ENCODE measurements at regions not wholly inside any gene's neighbourhood (a gene's known extent, or its start where the extent isn't known, plus 50 kb on each side); places are given as distances from the start of the nearest gene placed in this dataset.
A peak's percentile ranks its signal among the peaks of the same experiment; 100 is the strongest.

GRCh38 chr4:45349859-45350258, 623.5 kb upstream of the GNPDA2 start:
- H3K79me2 ChIP-seq (ENCODE audit: insufficient read depth, low read length), result no peaks in the 10 kb centered on the region
- no peak overlapping the region for H3K4me3 ChIP-seq (ENCODE audit: insufficient read depth, low read depth, low read length)
- no peaks in the 10 kb centered on the region for H3K27me3 ChIP-seq (ENCODE audit: insufficient read depth, low read length)
- no peaks in the 10 kb centered on the region for H3K4me1 ChIP-seq (ENCODE audit: insufficient read depth, low read length)
- no peaks in the 10 kb centered on the region for H3K9me3 Mint-ChIP-seq (ENCODE audit: unreplicated experiment)
- no peaks in the 10 kb centered on the region for H3K36me3 Mint-ChIP-seq (ENCODE audit: low read depth, unreplicated experiment)
- H3K27me3 Mint-ChIP-seq (ENCODE audit: low read depth, unreplicated experiment), result no peaks in the 10 kb centered on the region
- TF ChIP-seq, protein P1, sequence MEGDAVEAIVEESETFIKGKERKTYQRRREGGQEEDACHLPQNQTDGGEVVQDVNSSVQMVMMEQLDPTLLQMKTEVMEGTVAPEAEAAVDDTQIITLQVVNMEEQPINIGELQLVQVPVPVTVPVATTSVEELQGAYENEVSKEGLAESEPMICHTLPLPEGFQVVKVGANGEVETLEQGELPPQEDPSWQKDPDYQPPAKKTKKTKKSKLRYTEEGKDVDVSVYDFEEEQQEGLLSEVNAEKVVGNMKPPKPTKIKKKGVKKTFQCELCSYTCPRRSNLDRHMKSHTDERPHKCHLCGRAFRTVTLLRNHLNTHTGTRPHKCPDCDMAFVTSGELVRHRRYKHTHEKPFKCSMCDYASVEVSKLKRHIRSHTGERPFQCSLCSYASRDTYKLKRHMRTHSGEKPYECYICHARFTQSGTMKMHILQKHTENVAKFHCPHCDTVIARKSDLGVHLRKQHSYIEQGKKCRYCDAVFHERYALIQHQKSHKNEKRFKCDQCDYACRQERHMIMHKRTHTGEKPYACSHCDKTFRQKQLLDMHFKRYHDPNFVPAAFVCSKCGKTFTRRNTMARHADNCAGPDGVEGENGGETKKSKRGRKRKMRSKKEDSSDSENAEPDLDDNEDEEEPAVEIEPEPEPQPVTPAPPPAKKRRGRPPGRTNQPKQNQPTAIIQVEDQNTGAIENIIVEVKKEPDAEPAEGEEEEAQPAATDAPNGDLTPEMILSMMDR (IDR thresholded peaks at IDR 0.05; ENCODE audit: insufficient read depth, low read depth, low read length), result no peak
- no peak for TF ChIP-seq EZH2 (IDR thresholded peaks at IDR 0.05; ENCODE audit: insufficient read depth, low read length)
- H3K27ac ChIP-seq (ENCODE audit: low read depth, low read length), result no peak overlapping the region
- no peak overlapping the region for H3K4me3 Mint-ChIP-seq (ENCODE audit: unreplicated experiment)
- peak overlapping the region; percentile 67 for H2AFZ ChIP-seq (ENCODE audit: low read depth, low read length)
- no peak overlapping the region for H3K9ac ChIP-seq (ENCODE audit: low read length)
- no peak overlapping the region for H3K27ac Mint-ChIP-seq (ENCODE audit: unreplicated experiment)
- no peaks in the 10 kb centered on the region for H3K9me3 ChIP-seq (ENCODE audit: insufficient read depth, low read depth, low read length)
- no peaks in the 10 kb centered on the region for H4K20me1 ChIP-seq (ENCODE audit: insufficient read depth, low read length)
- FAIRE-seq (no peak), DNase-seq (ENCODE audit: low read depth) (no peak)
- peak overlapping the region; percentile 80 for H3K4me2 ChIP-seq (ENCODE audit: low read length)
- no peaks in the 10 kb centered on the region for H3K36me3 ChIP-seq (ENCODE audit: insufficient read depth, low read length)
- H3K4me1 Mint-ChIP-seq (ENCODE audit: low read depth, unreplicated experiment), result no peaks in the 10 kb centered on the region

DNA sequence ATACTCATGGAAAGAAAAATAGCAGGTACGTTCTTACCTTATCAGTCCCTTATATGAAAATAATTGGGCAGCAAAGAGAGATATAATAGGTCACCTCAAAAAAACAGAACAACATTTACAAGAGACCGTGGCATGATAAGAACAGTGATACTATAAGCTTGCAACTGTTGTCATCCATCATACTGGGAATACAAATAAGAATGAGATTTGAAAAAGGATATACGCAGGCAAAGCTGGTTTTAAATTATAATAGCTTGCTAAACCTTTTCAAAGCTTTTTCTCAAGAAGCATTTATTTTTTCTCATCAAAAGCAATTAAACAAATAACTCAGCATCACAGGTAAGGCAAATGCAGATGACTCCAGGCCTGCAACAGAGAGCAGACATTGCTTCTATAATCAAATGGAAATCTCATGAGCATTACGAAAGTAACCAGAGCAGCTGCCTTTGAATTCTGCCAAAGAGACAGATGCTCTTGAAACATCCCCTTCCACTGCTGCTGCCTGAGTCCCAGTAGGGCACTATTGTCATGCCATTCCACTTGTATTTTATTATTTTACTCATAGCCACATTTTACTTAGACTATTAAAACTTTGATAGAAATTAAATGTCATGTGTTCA, 620.6 kb upstream of the GNPDA2 start:
- Mint-ChIP-seq H3K4me3 (ENCODE audit: unreplicated experiment) (no peak overlapping the region), H3K27me3 (ENCODE audit: low read depth, unreplicated experiment) (no peaks in the 10 kb centered on the region), H3K36me3 (ENCODE audit: low read depth, unreplicated experiment) (no peaks in the 10 kb centered on the region), H3K27ac (ENCODE audit: unreplicated experiment) (no peak overlapping the region), H3K4me1 (ENCODE audit: low read depth, unreplicated experiment) (no peaks in the 10 kb centered on the region), H3K9me3 (ENCODE audit: unreplicated experiment) (no peaks in the 10 kb centered on the region)
- no peak for FAIRE-seq
- no peaks in the 10 kb centered on the region for H3K9me3 ChIP-seq (ENCODE audit: insufficient read depth, low read depth, low read length)
- no peaks in the 10 kb centered on the region for H4K20me1 ChIP-seq (ENCODE audit: insufficient read depth, low read length)
- no peaks in the 10 kb centered on the region for H3K4me1 ChIP-seq (ENCODE audit: insufficient read depth, low read length)
- H2AFZ ChIP-seq (ENCODE audit: low read depth, low read length), result no peak overlapping the region
- no peak overlapping the region for H3K4me3 ChIP-seq (ENCODE audit: insufficient read depth, low read depth, low read length)
- no peaks in the 10 kb centered on the region for H3K79me2 ChIP-seq (ENCODE audit: insufficient read depth, low read length)
- no peak overlapping the region for H3K4me2 ChIP-seq (ENCODE audit: low read length)
- no peaks in the 10 kb centered on the region for H3K36me3 ChIP-seq (ENCODE audit: insufficient read depth, low read length)
- TF ChIP-seq, protein P1 (IDR thresholded peaks at IDR 0.05; ENCODE audit: insufficient read depth, low read depth, low read length), result no peak
- TF ChIP-seq EZH2 (IDR thresholded peaks at IDR 0.05; ENCODE audit: insufficient read depth, low read length), result no peak
- no peak overlapping the region for H3K9ac ChIP-seq (ENCODE audit: low read length)
- H3K27ac ChIP-seq (ENCODE audit: low read depth, low read length), result no peak overlapping the region
- no peaks in the 10 kb centered on the region for H3K27me3 ChIP-seq (ENCODE audit: insufficient read depth, low read length)
- no peak for DNase-seq (ENCODE audit: low read depth)

DNA sequence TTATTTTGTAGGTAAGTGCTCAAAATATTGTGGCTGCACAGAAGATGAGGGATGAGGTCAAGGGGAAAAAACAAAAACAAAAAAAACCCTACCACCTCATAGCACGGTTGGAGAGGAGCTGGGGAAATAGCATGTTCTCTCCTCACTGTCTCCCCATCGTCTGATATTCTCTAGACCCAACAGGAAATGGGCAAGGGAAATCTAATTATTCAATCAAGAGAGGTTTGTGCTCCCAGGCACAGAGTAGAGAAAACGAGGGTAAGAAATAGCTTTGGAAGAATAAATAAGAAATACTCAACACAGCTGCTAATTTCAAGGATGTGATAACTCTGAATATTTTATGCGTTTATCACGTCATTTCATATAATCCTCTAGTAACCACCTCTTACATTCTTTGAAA, 619.2 kb upstream of the GNPDA2 start:
- H3K4me2 ChIP-seq (ENCODE audit: low read length), result no peak overlapping the region
- H2AFZ ChIP-seq (ENCODE audit: low read depth, low read length), result no peak overlapping the region
- H3K79me2 ChIP-seq (ENCODE audit: insufficient read depth, low read length), result no peaks in the 10 kb centered on the region
- TF ChIP-seq, protein P1 (IDR thresholded peaks at IDR 0.05; ENCODE audit: insufficient read depth, low read depth, low read length), result no peak
- TF ChIP-seq EZH2 (IDR thresholded peaks at IDR 0.05; ENCODE audit: insufficient read depth, low read length), result no peak
- Mint-ChIP-seq H3K27ac (ENCODE audit: unreplicated experiment) (no peak overlapping the region), H3K4me3 (ENCODE audit: unreplicated experiment) (no peak overlapping the region), H3K36me3 (ENCODE audit: low read depth, unreplicated experiment) (no peaks in the 10 kb centered on the region), H3K27me3 (ENCODE audit: low read depth, unreplicated experiment) (no peaks in the 10 kb centered on the region), H3K4me1 (ENCODE audit: low read depth, unreplicated experiment) (no peaks in the 10 kb centered on the region), H3K9me3 (ENCODE audit: unreplicated experiment) (no peaks in the 10 kb centered on the region)
- H4K20me1 ChIP-seq (ENCODE audit: insufficient read depth, low read length), result no peaks in the 10 kb centered on the region
- DNase-seq (ENCODE audit: low read depth) (no peak), FAIRE-seq (no peak)
- H3K9me3 ChIP-seq (ENCODE audit: insufficient read depth, low read depth, low read length), result no peaks in the 10 kb centered on the region
- no peaks in the 10 kb centered on the region for H3K4me1 ChIP-seq (ENCODE audit: insufficient read depth, low read length)
- H3K4me3 ChIP-seq (ENCODE audit: insufficient read depth, low read depth, low read length), result no peak overlapping the region
- H3K27me3 ChIP-seq (ENCODE audit: insufficient read depth, low read length), result no peaks in the 10 kb centered on the region
- no peak overlapping the region for H3K9ac ChIP-seq (ENCODE audit: low read length)
- H3K27ac ChIP-seq (ENCODE audit: low read depth, low read length), result no peak overlapping the region
- H3K36me3 ChIP-seq (ENCODE audit: insufficient read depth, low read length), result no peaks in the 10 kb centered on the region

All from astrocyte (in vitro differentiated cells and primary cell).